ENCODE measurements at regions not wholly inside any gene's neighbourhood (a gene's known extent, or its start where the extent isn't known, plus 50 kb on each side); places are given as distances from the start of the nearest gene placed in this dataset.
"Not testable (repeated sequence)": the region's sequence is repeated elsewhere in the genome, so short reads cannot be mapped to it uniquely, and the experiment has no call there.

- Histone ChIP-seq H3K9me3 (replicated peaks; ENCODE audit: control insufficient read depth, insufficient read depth, low read length) (no peaks in the 10 kb centered on the region), H3K36me3 (ENCODE audit: control insufficient read depth in 2 of 2, extremely low read depth in 1 of 2, insufficient read depth in 2 of 2, low read length in 2 of 2) (no peaks in the 10 kb centered on the region), H3K27ac (ENCODE audit: insufficient read depth, low read depth, low read length) (no peak overlapping the region), H3K4me2 (ENCODE audit: insufficient read depth, low read length) (no peak overlapping the region), H3K27me3 (ENCODE audit: control insufficient read depth in 2 of 2, insufficient read depth in 2 of 2, low read length in 2 of 2) (no peaks in the 10 kb centered on the region), H3K9me1 (replicated peaks; ENCODE audit: control insufficient read depth, extremely low read depth, insufficient read depth, low read length) (no peaks in the 10 kb centered on the region), H3K4me3 (replicated peaks in 1 of 3; ENCODE audit: insufficient read depth in 1 of 3, low read depth in 1 of 3, low read length in 3 of 3) (no peak overlapping the region), H3K9ac (replicated peaks; ENCODE audit: extremely low read depth, insufficient read depth, low read length) (no peak overlapping the region), H2AFZ (ENCODE audit: low read depth, low read length) (no peak overlapping the region), H3K79me2 (ENCODE audit: control insufficient read depth, insufficient read depth, low read length) (no peaks in the 10 kb centered on the region), H3K4me1 (ENCODE audit: control insufficient read depth, extremely low read depth, insufficient read depth, low read length) (no peaks in the 10 kb centered on the region), H4K20me1 (replicated peaks; ENCODE audit: control insufficient read depth, extremely low read depth, insufficient read depth, low read length) (no peaks in the 10 kb centered on the region)
- ChIA-PET CTCF (no interaction called here), POLR2A (no interaction called here)
- BruUV-seq (replicated peaks): no TSS peak
- intact Hi-C loops (cut with micrococcal nuclease): no loop called here
- DNase-seq (ENCODE audit: low read depth, low spot score): no peak
- FAIRE-seq: no peak
- TF ChIP-seq MYC (IDR thresholded peaks at IDR 0.05; ENCODE audit: low read depth, low read length): no peak
- no peak for TF ChIP-seq JUN (IDR thresholded peaks at IDR 0.05; ENCODE audit: borderline replicate concordance, insufficient read depth, insufficient read length, low read depth)
- no peak for TF ChIP-seq CTCF (IDR thresholded peaks at IDR 0.05; ENCODE audit: extremely low read depth in 1 of 2, insufficient read depth in 1 of 2, low read depth in 1 of 2, low read length in 2 of 2)
- no peak for TF ChIP-seq EZH2 (IDR thresholded peaks at IDR 0.05; ENCODE audit: borderline replicate concordance, low read depth, low read length, severe bottlenecking)
- no peak for TF ChIP-seq FOS (IDR thresholded peaks at IDR 0.05; ENCODE audit: borderline replicate concordance, insufficient read depth, low read length)
- TF ChIP-seq POLR2A (IDR thresholded peaks at IDR 0.05; ENCODE audit: low read depth, low read length): no peak
- no peak for TF ChIP-seq MAX (IDR thresholded peaks at IDR 0.05; ENCODE audit: insufficient read depth, insufficient read length)
- no peak for TF ChIP-seq GATA2 (IDR thresholded peaks at IDR 0.05; ENCODE audit: insufficient read depth, insufficient read length, low read depth, low read length)
- no peak for TF ChIP-seq POLR2AphosphoS5 (IDR thresholded peaks at IDR 0.05; ENCODE audit: insufficient read depth, low read depth, low read length)
- dilution Hi-C loops (cut with MboI; ENCODE audit: extremely low pct_ligation_motif_present, low sequenced_read_pairs): no loop called here
Measured at GRCh38 chr3:66648975-66649374, 148.2 kb upstream of the LRIG1 start.

GRCh38 chr3:66651520-66651919, 150.7 kb upstream of the LRIG1 start:
- FAIRE-seq; H2AFZ ChIP-seq (ENCODE audit: low read depth, low read length); H3K4me2 ChIP-seq (ENCODE audit: insufficient read depth, low read length); H3K27ac ChIP-seq (ENCODE audit: insufficient read depth, low read depth, low read length); H3K9me1 ChIP-seq (replicated peaks; ENCODE audit: control insufficient read depth, extremely low read depth, insufficient read depth, low read length); intact Hi-C loops (cut with micrococcal nuclease); DNase-seq (ENCODE audit: low read depth, low spot score); H3K79me2 ChIP-seq (ENCODE audit: control insufficient read depth, insufficient read depth, low read length); H3K4me3 ChIP-seq (replicated peaks in 1 of 3; ENCODE audit: insufficient read depth in 1 of 3, low read depth in 1 of 3, low read length in 3 of 3); H3K9me3 ChIP-seq (replicated peaks; ENCODE audit: control insufficient read depth, insufficient read depth, low read length); CTCF ChIA-PET; H4K20me1 ChIP-seq (replicated peaks; ENCODE audit: control insufficient read depth, extremely low read depth, insufficient read depth, low read length); H3K4me1 ChIP-seq (ENCODE audit: control insufficient read depth, extremely low read depth, insufficient read depth, low read length); POLR2A ChIA-PET; H3K9ac ChIP-seq (replicated peaks; ENCODE audit: extremely low read depth, insufficient read depth, low read length); dilution Hi-C loops (cut with MboI; ENCODE audit: extremely low pct_ligation_motif_present, low sequenced_read_pairs); H3K36me3 ChIP-seq (ENCODE audit: control insufficient read depth in 2 of 2, extremely low read depth in 1 of 2, insufficient read depth in 2 of 2, low read length in 2 of 2); H3K27me3 ChIP-seq (ENCODE audit: control insufficient read depth in 2 of 2, insufficient read depth in 2 of 2, low read length in 2 of 2); BruUV-seq (replicated peaks): not testable (repeated sequence)

GRCh38 chr3:66652100-66652499, 151.3 kb upstream of the LRIG1 start:
- H3K4me1 ChIP-seq (ENCODE audit: control insufficient read depth, extremely low read depth, insufficient read depth, low read length); H4K20me1 ChIP-seq (replicated peaks; ENCODE audit: control insufficient read depth, extremely low read depth, insufficient read depth, low read length); H3K9me3 ChIP-seq (replicated peaks; ENCODE audit: control insufficient read depth, insufficient read depth, low read length); H3K79me2 ChIP-seq (ENCODE audit: control insufficient read depth, insufficient read depth, low read length); dilution Hi-C loops (cut with MboI; ENCODE audit: extremely low pct_ligation_motif_present, low sequenced_read_pairs); H2AFZ ChIP-seq (ENCODE audit: low read depth, low read length); H3K4me3 ChIP-seq (replicated peaks in 1 of 3; ENCODE audit: insufficient read depth in 1 of 3, low read depth in 1 of 3, low read length in 3 of 3); POLR2A ChIA-PET; BruUV-seq (replicated peaks); H3K9ac ChIP-seq (replicated peaks; ENCODE audit: extremely low read depth, insufficient read depth, low read length); H3K4me2 ChIP-seq (ENCODE audit: insufficient read depth, low read length); FAIRE-seq; CTCF ChIA-PET; H3K36me3 ChIP-seq (ENCODE audit: control insufficient read depth in 2 of 2, extremely low read depth in 1 of 2, insufficient read depth in 2 of 2, low read length in 2 of 2); H3K9me1 ChIP-seq (replicated peaks; ENCODE audit: control insufficient read depth, extremely low read depth, insufficient read depth, low read length); DNase-seq (ENCODE audit: low read depth, low spot score); H3K27ac ChIP-seq (ENCODE audit: insufficient read depth, low read depth, low read length); intact Hi-C loops (cut with micrococcal nuclease): not testable (repeated sequence)
- H3K27me3 ChIP-seq (ENCODE audit: control insufficient read depth in 2 of 2, insufficient read depth in 2 of 2, low read length in 2 of 2): peaks cover 8 to 11% of the 10 kb centered on the region in 2 experiments

Measured in endothelial cell of umbilical vein (primary cell).